ENCODE measurements at regions not wholly inside any gene's neighbourhood (a gene's known extent, or its start where the extent isn't known, plus 50 kb on each side); places are given as distances from the start of the nearest gene placed in this dataset.
A peak's percentile ranks its signal among the peaks of the same experiment; 100 is the strongest.

GRCh38 chr12:114841557-114842251, 157.7 kb upstream of the TBX3 start:
- Histone ChIP-seq H3K23ac (ENCODE audit: insufficient read length) (no peak overlapping the region), H2BK120ac (replicated peaks; ENCODE audit: low read depth, low read length) (no peak overlapping the region), H3K79me2 (ENCODE audit: control insufficient read depth in 1 of 2, insufficient read depth in 2 of 2, low read length in 2 of 2) (no peaks in the 10 kb centered on the region), H3K4me1 (replicated peaks in 1 of 4; ENCODE audit: control insufficient read depth in 3 of 4, insufficient read depth in 4 of 4, low read length in 3 of 4) (peaks cover 0 to 4% (median 0%) of the 10 kb centered on the region in 4 experiments; a peak in 1 of 7 replicates), H2BK15ac (ENCODE audit: low read length) (no peak overlapping the region), H4K20me1 (replicated peaks in 1 of 2; ENCODE audit: control insufficient read depth in 1 of 2, insufficient read depth in 2 of 2, low read length in 2 of 2) (no peaks in the 10 kb centered on the region), H3K14ac (ENCODE audit: insufficient read length) (no peak overlapping the region), H3K23me2 (ENCODE audit: low read depth, low read length) (no peaks in the 10 kb centered on the region), H3K9ac (replicated peaks in 1 of 4; ENCODE audit: extremely low read depth in 1 of 4, low read depth in 3 of 4, low read length in 3 of 4) (no peak overlapping the region), H4K5ac (ENCODE audit: insufficient read length, low read depth, low read length) (no peak overlapping the region), H2AFZ (ENCODE audit: low read length) (no peak overlapping the region), H3K9me3 (ENCODE audit: insufficient read depth in 2 of 2, low read depth in 1 of 2, low read length in 1 of 2) (no peaks in the 10 kb centered on the region), H2BK5ac (ENCODE audit: low read depth, low read length) (no peak overlapping the region), H2AK5ac (ENCODE audit: low read depth, low read length) (no peak overlapping the region), H3K4me3 (ENCODE audit: extremely low read depth in 1 of 4, insufficient read depth in 2 of 4, low read depth in 3 of 4, low read length in 4 of 4) (no peak overlapping the region), H3K18ac (ENCODE audit: extremely low read depth, low read length) (no peak overlapping the region), H3K4ac (replicated peaks; ENCODE audit: insufficient read length, low read depth, low read length) (no peak overlapping the region), H2BK12ac (ENCODE audit: low read depth, low read length) (no peak overlapping the region; the same call in 1 of the 2 replicates), H4K91ac (replicated peaks; ENCODE audit: insufficient read length, low read length) (no peak overlapping the region), H3K27ac (ENCODE audit: low read depth, low read length) (no peak overlapping the region), H3K27me3 (replicated peaks in 1 of 4; ENCODE audit: control insufficient read depth in 3 of 4, extremely low read depth in 1 of 4, insufficient read depth in 3 of 4, low read length in 3 of 4) (no peaks in the 10 kb centered on the region), H3K36me3 (ENCODE audit: control insufficient read depth in 2 of 4, insufficient read depth in 4 of 4, low read length in 3 of 4) (no peaks in the 10 kb centered on the region), H2BK20ac (ENCODE audit: low read length) (no peak overlapping the region), H3K4me2 (ENCODE audit: insufficient read depth in 1 of 2, low read depth in 2 of 2, low read length in 2 of 2) (no peak overlapping the region), H4K8ac (ENCODE audit: extremely low read depth, insufficient read depth, low read length) (no peak overlapping the region), H3K79me1 (ENCODE audit: low read depth, low read length) (no peaks in the 10 kb centered on the region), H3K56ac (replicated peaks; ENCODE audit: insufficient read length, low read depth, low read length) (no peak overlapping the region)
- FAIRE-seq (peak; percentile 62), DNase-seq (ENCODE audit: low read depth in 1 of 2, low spot score in 2 of 2) (peak in 1 of 2 experiments; percentile 41)
- WGBS, 2 experiments (ENCODE audit: extremely low coverage in 1 of 2, insufficient coverage in 1 of 2, insufficient read length in 1 of 2, insufficient replicate concordance in 2 of 2, low coverage in 1 of 2, low lambda C conversion rate in 2 of 2, missing lambda C conversion rate in 1 of 2), result 79% methylated on average over 4 of the region's 5 CpGs; no CpG with 5 or more reads in 1 of the 2 experiments
- ChIA-PET CTCF (ENCODE audit: partially characterized antibody) (interaction anchor here (0.5 to 1.2 kb wide), 5 partner anchors 24 to 854 kb away, joined by 3 to 4 read pairs (median 3); no protein-coding TSS in a partner anchor), POLR2A (ENCODE audit: partially characterized antibody) (interaction anchor here (0.7 kb wide), 1 partner anchor 135 kb away, joined by 3 read pairs; no protein-coding TSS in a partner anchor)
- no peak for TF ChIP-seq CHD2 (IDR thresholded peaks at IDR 0.05; ENCODE audit: low read length)
- TF ChIP-seq KDM1A (IDR thresholded peaks at IDR 0.05; ENCODE audit: borderline replicate concordance, low read length), result peak; percentile 66; the same call in 1 of the 2 replicates

Data from H1 (cell line).